Sigmoid colon (tissue), 6 donors: ENCODE measurements at regions not wholly inside any gene's neighbourhood (a gene's known extent, or its start where the extent isn't known, plus 50 kb on each side); places are given as distances from the start of the nearest gene placed in this dataset.

Experiments used
- DNase-seq: peaks from one replicate; pipeline ENCODE4 v3.0.0-alpha.2; 2019
- H3K27ac ChIP-seq, 4 donors: fragments of 200-600 bp; sonication (generic); one replicate each; pipeline ENCODE4 v1.5.1; 2016 to 2019; ENCODE audit warnings: mild to moderate bottlenecking in 1 of 4
- H3K27me3 ChIP-seq, 3 donors: fragments of 200-600 bp; sonication (generic); one replicate each; pipeline ENCODE4 v1.5.1; 2019; ENCODE audit warnings: mild to moderate bottlenecking in 1 of 3
- H3K36me3 ChIP-seq, 4 donors: fragments of 200-600 bp; sonication (generic); one replicate each; pipeline ENCODE4 v1.5.1; 2016 to 2019
- H3K4me1 ChIP-seq, 4 donors: fragments of 200-600 bp; sonication (generic); one replicate each; pipeline ENCODE4 v1.5.1; 2017 to 2019
- H3K4me3 ChIP-seq, 4 donors: fragments of 200-600 bp; sonication (generic); one replicate each; pipeline ENCODE4 v1.5.1; 2017 to 2019; ENCODE audit warnings: mild to moderate bottlenecking in 2 of 4, moderate library complexity in 1 of 4
- H3K9me3 ChIP-seq, 4 donors: fragments of 200-600 bp in 3 of 4; sonication (generic) in 3 of 4; one replicate each; pipeline versions ENCODE4 v1.5.1 to v1.6.1; 2013 to 2019
- EP300 ChIP-seq, 4 donors: sonication (generic); formaldehyde crosslinking; IDR thresholded peaks; one replicate each; pipeline ENCODE4 v1.6.1; 2017; ENCODE audit warnings: antibody characterized with exemption in 4 of 4
- POLR2A ChIP-seq, 2 donors: fragments of 450-650 bp; IDR thresholded peaks; one replicate each; pipeline ENCODE4 v1.6.1; 2016; ENCODE audit warnings: antibody characterized with exemption in 2 of 2, mild to moderate bottlenecking in 2 of 2, moderate library complexity in 2 of 2
- POLR2AphosphoS5 ChIP-seq, 4 donors: sonication (generic); formaldehyde crosslinking; IDR thresholded peaks; one replicate each; pipeline ENCODE4 v1.6.1; 2017; ENCODE audit warnings: antibody characterized with exemption in 4 of 4
- WGBS, 2 donors: extraction: QIAGEN DNeasy Blood & Tissue Kit; methylation state at CpG; one replicate each; pipeline ENCODE4 v1.1.7; 2013; 5-methylcytosine and 5-hydroxymethylcytosine counted together
- intact Hi-C: fragments of 100-400 bp; cut with DNase I; formaldehyde crosslinking; loops from one replicate; pipeline ENCODE4 v1.15.1; 2023
- TF ChIP-seq, protein P1 (sequence below), 4 experiments: fragments of 450-650 bp in 3 of 4; fragments of 200-600 bp in 1 of 4; IDR thresholded peaks; one replicate each; pipeline ENCODE4 v1.5.1; 2016 to 2019; ENCODE audit warnings: antibody characterized with exemption in 4 of 4, mild to moderate bottlenecking in 3 of 4, moderate library complexity in 2 of 4
- donor health status: healthy with polysubstance abuse.
- donor health status: healthy.

- intact Hi-C loops, result no loop called here
- TF ChIP-seq EP300 (IDR thresholded peaks at IDR 0.05), result no peak
- TF ChIP-seq, protein P1, sequence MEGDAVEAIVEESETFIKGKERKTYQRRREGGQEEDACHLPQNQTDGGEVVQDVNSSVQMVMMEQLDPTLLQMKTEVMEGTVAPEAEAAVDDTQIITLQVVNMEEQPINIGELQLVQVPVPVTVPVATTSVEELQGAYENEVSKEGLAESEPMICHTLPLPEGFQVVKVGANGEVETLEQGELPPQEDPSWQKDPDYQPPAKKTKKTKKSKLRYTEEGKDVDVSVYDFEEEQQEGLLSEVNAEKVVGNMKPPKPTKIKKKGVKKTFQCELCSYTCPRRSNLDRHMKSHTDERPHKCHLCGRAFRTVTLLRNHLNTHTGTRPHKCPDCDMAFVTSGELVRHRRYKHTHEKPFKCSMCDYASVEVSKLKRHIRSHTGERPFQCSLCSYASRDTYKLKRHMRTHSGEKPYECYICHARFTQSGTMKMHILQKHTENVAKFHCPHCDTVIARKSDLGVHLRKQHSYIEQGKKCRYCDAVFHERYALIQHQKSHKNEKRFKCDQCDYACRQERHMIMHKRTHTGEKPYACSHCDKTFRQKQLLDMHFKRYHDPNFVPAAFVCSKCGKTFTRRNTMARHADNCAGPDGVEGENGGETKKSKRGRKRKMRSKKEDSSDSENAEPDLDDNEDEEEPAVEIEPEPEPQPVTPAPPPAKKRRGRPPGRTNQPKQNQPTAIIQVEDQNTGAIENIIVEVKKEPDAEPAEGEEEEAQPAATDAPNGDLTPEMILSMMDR (IDR thresholded peaks at IDR 0.05), result no peak
- no peak for TF ChIP-seq POLR2AphosphoS5 (IDR thresholded peaks at IDR 0.05)
- no peak for TF ChIP-seq POLR2A (IDR thresholded peaks at IDR 0.05)
- no peaks in the 10 kb centered on the region for H3K36me3 ChIP-seq
- no peak for DNase-seq
- peak overlapping the region in 3 of 4 donors; percentile 19 to 54 (median 32) for H3K27ac ChIP-seq
- H3K4me1 ChIP-seq, result peaks cover 0 to 32% (median 21%) of the 10 kb centered on the region in 4 donors
- no peaks in the 10 kb centered on the region for H3K9me3 ChIP-seq
- 51 to 76% methylated on average over 6 of the region's 6 CpGs for WGBS, 2 donors
- no peak overlapping the region for H3K4me3 ChIP-seq
- no peaks in the 10 kb centered on the region for H3K27me3 ChIP-seq
Observed at GRCh38 chr2:66730441-66730840, 295.5 kb downstream of the MEIS1 start.

GRCh38 chr2:66733364-66733999 lies 298.6 kb downstream of the MEIS1 start:
- H3K4me3 ChIP-seq, result peak overlapping the region in 1 of 4 donors; percentile 11
- no peaks in the 10 kb centered on the region for H3K27me3 ChIP-seq
- no peaks in the 10 kb centered on the region for H3K9me3 ChIP-seq
- intact Hi-C loops, result no loop called here
- peak overlapping the region in 3 of 4 donors; percentile 75 to 85 (median 76) for H3K27ac ChIP-seq
- H3K36me3 ChIP-seq, result no peaks in the 10 kb centered on the region
- WGBS, 2 donors, result 65 to 67% methylated on average over 8 of the region's 8 CpGs
- peaks cover 0 to 32% (median 21%) of the 10 kb centered on the region in 4 donors for H3K4me1 ChIP-seq
- no peak for DNase-seq
- peak; percentile 34 to 78 (median 62) for TF ChIP-seq POLR2AphosphoS5 (IDR thresholded peaks at IDR 0.05)
- peak in 3 of 4 donors; percentile 14 to 53 (median 45) for TF ChIP-seq EP300 (IDR thresholded peaks at IDR 0.05)
- no peak for TF ChIP-seq POLR2A (IDR thresholded peaks at IDR 0.05)
- TF ChIP-seq, protein P1 (IDR thresholded peaks at IDR 0.05), result no peak

DNA sequence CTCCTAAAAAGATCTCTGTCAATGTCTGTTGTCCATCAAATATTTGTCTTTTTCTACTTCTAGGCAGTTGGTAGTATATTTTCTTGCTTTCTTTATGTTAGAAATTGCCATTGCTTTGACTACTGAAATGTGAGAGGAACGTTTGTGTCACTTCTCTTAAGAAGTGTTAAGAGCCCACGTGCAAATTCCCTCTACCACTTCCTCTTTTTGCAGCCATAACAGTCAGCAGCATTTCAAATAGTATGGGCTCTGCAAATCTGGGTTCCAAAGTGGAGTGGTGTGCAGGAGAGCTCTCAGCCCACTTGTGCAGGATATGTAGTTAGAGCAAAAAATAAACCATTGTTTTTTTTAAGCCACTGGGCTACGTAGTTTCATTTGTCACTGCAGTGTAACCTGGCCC lies 314.0 kb downstream of the MEIS1 start:
- intact Hi-C loops, result loop anchor here (2.0 kb wide), 1 partner anchor 14 kb away; no protein-coding TSS in a partner anchor
- no peak overlapping the region for H3K4me3 ChIP-seq
- H3K4me1 ChIP-seq, result peaks cover 0 to 56% (median 27%) of the 10 kb centered on the region in 4 donors
- peak overlapping the region in 3 of 4 donors; percentile 62 to 80 (median 69) for H3K27ac ChIP-seq
- no peaks in the 10 kb centered on the region for H3K36me3 ChIP-seq
- TF ChIP-seq EP300 (IDR thresholded peaks at IDR 0.05), result no peak
- TF ChIP-seq POLR2AphosphoS5 (IDR thresholded peaks at IDR 0.05), result no peak
- TF ChIP-seq, protein P1 (IDR thresholded peaks at IDR 0.05), result no peak
- no peak for TF ChIP-seq POLR2A (IDR thresholded peaks at IDR 0.05)
- H3K27me3 ChIP-seq, result no peaks in the 10 kb centered on the region
- H3K9me3 ChIP-seq, result no peaks in the 10 kb centered on the region
- WGBS, 2 donors, result 26 to 47% methylated on average over 3 of the region's 3 CpGs
- no peak for DNase-seq

DNA sequence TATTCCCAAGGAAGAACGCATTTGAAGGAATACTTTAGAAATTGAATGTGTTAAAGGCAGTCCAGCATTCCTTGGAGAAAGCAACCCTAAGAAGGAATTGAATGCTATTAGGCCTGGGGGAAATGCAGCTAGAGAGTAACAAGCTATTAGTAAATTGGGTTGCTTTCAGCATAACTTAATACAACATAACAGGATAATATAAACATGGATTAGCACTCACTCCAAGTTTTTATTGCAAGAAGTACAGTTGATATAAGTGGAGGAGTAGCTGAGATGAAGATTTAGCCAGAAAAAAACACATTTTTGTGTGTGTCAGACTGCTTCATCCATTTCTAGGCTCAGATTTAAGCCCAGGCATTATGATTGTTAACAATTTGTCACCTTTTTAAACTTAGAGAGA lies 314.6 kb downstream of the MEIS1 start:
- intact Hi-C loops, result loop anchor here (2.0 kb wide), 1 partner anchor 15 kb away; no protein-coding TSS in a partner anchor
- Histone ChIP-seq H3K9me3 (no peaks in the 10 kb centered on the region), H3K36me3 (no peaks in the 10 kb centered on the region), H3K4me1 (peaks cover 0 to 58% (median 29%) of the 10 kb centered on the region in 4 donors), H3K4me3 (no peak overlapping the region), H3K27ac (peak overlapping the region in 3 of 4 donors; percentile 62 to 80 (median 69)), H3K27me3 (no peaks in the 10 kb centered on the region)
- no peak for TF ChIP-seq EP300 (IDR thresholded peaks at IDR 0.05)
- TF ChIP-seq POLR2A (IDR thresholded peaks at IDR 0.05), result no peak
- TF ChIP-seq POLR2AphosphoS5 (IDR thresholded peaks at IDR 0.05), result no peak
- TF ChIP-seq, protein P1 (IDR thresholded peaks at IDR 0.05), result no peak
- DNase-seq, result no peak
- WGBS, 2 donors, result 71% methylated on average over 1 of the region's 1 CpG
